Glomerular visceral epithelial cell (primary cell): ENCODE measurements at regions not wholly inside any gene's neighbourhood (a gene's known extent, or its start where the extent isn't known, plus 50 kb on each side); places are given as distances from the start of the nearest gene placed in this dataset.
"Not testable (repeated sequence)": the region's sequence is repeated elsewhere in the genome, so short reads cannot be mapped to it uniquely, and the experiment has no call there.

ENCODE experiments used
- DNase-seq: peaks from one replicate; pipeline ENCODE4 v3.0.0-alpha.2; 2016; ENCODE audit errors: extremely low spot score

- DNase-seq, result no peak
Observed at GRCh38 chr1:81270051-81270450, 530.7 kb upstream of the ADGRL2 start.

GRCh38 chr1:81264976-81265375 lies 535.8 kb upstream of the ADGRL2 start:
- no peak for DNase-seq

- no peak for DNase-seq
Observed at GRCh38 chr1:81259625-81260411, 540.9 kb upstream of the ADGRL2 start.

- no peak for DNase-seq
Observed at GRCh38 chr1:81254560-81254959, 546.2 kb upstream of the ADGRL2 start.

- DNase-seq, result no peak
Observed at GRCh38 chr1:81254068-81254467, 546.7 kb upstream of the ADGRL2 start.

GRCh38 chr1:81252471-81253151 lies 548.1 kb upstream of the ADGRL2 start:
- DNase-seq, result no peak

GRCh38 chr1:81250825-81251224 lies 549.9 kb upstream of the ADGRL2 start:
- not testable (repeated sequence) for DNase-seq

- not testable (repeated sequence) for DNase-seq
Observed at GRCh38 chr1:81245084-81245715, 555.5 kb upstream of the ADGRL2 start.

GRCh38 chr1:81244612-81245011 lies 556.1 kb upstream of the ADGRL2 start:
- not testable (repeated sequence) for DNase-seq

- no peak for DNase-seq
Observed at GRCh38 chr1:81242103-81242502, 558.6 kb upstream of the ADGRL2 start.

GRCh38 chr1:81238129-81238528 lies 562.6 kb upstream of the ADGRL2 start:
- DNase-seq, result no peak

GRCh38 chr1:81237473-81238089 lies 563.2 kb upstream of the ADGRL2 start:
- DNase-seq, result peak; percentile 34

GRCh38 chr1:81234237-81234636 lies 566.5 kb upstream of the ADGRL2 start:
- no peak for DNase-seq

GRCh38 chr1:81233591-81233990 lies 567.1 kb upstream of the ADGRL2 start:
- no peak for DNase-seq

- DNase-seq, result no peak
Observed at GRCh38 chr1:81232420-81232819, 568.3 kb upstream of the ADGRL2 start.

- DNase-seq, result no peak
Observed at GRCh38 chr1:81231729-81232038, 569.0 kb upstream of the ADGRL2 start.

- DNase-seq, result no peak
Observed at GRCh38 chr1:81230983-81231728, 569.6 kb upstream of the ADGRL2 start.

GRCh38 chr1:81228926-81229325 lies 571.8 kb upstream of the ADGRL2 start:
- no peak for DNase-seq

- no peak for DNase-seq
Observed at GRCh38 chr1:81226603-81226928, 574.2 kb upstream of the ADGRL2 start.

- no peak for DNase-seq
Observed at GRCh38 chr1:81225789-81226602, 574.7 kb upstream of the ADGRL2 start.

GRCh38 chr1:81224222-81224621 lies 576.5 kb upstream of the ADGRL2 start:
- no peak for DNase-seq
